Kidney epithelial cell (primary cell): ENCODE measurements at regions not wholly inside any gene's neighbourhood (a gene's known extent, or its start where the extent isn't known, plus 50 kb on each side); places are given as distances from the start of the nearest gene placed in this dataset.

Experiments used
- DNase-seq: peaks from one replicate; pipeline ENCODE4 v3.0.0-alpha.2; 2010; ENCODE audit warnings: low read depth
- H3K27me3 ChIP-seq: 2 replicates; pipeline ENCODE4 v1.6.0; 2011; ENCODE audit warnings: low read length; ENCODE audit not compliant: control insufficient read depth, insufficient read depth
- H3K36me3 ChIP-seq: 2 replicates; pipeline ENCODE4 v1.5.1; 2011; ENCODE audit warnings: low read length; ENCODE audit not compliant: control insufficient read depth, insufficient read depth
- H3K4me3 ChIP-seq: 2 replicates; pipeline ENCODE4 v1.5.1; 2011; ENCODE audit warnings: low read depth, mild to moderate bottlenecking, control low read depth, low read length
- CTCF ChIP-seq: IDR thresholded peaks from 2 replicates; pipeline ENCODE4 v1.5.1; 2011; ENCODE audit warnings: mild to moderate bottlenecking, moderate library complexity, low read length, control low read depth, inconsistent platforms; ENCODE audit not compliant: insufficient read depth, poor library complexity, severe bottlenecking

- Histone ChIP-seq H3K27me3 (no peaks in the 10 kb centered on the region), H3K36me3 (no peaks in the 10 kb centered on the region), H3K4me3 (no peak overlapping the region)
- DNase-seq = no peak
- TF ChIP-seq CTCF = no peak
These were observed 867.1 kb downstream of the UQCRFS1 start for GRCh38 chr19:28345811-28346210.

- no peak overlapping the region for H3K4me3 ChIP-seq
- no peak for DNase-seq
- H3K27me3 ChIP-seq = no peaks in the 10 kb centered on the region
- TF ChIP-seq CTCF = no peak
- H3K36me3 ChIP-seq = no peaks in the 10 kb centered on the region
These were observed 871.1 kb downstream of the UQCRFS1 start for GRCh38 chr19:28341810-28342350.

- TF ChIP-seq CTCF = no peak
- DNase-seq = no peak
These were observed 878.5 kb downstream of the UQCRFS1 start for GRCh38 chr19:28334419-28334818.

DNA sequence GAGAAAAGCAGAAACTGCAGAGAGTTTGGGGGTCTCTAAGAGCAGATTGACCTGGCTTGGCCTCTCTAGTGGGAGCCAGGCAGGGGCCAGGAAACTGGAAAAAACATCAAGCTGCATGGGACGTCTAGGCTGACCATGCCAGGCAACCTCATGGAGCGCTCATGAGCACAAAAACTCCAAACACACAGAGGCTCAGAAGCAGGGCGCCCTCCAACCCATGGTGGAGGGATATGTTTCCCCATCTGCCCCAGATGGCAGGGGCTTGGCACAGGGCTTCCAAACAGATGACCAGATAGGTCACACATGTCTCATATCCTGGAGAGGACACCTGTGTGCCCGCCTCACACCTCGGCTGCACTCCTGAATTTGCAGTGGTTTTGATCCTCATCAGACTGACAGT lies 879.0 kb downstream of the UQCRFS1 start:
- H3K27me3 ChIP-seq = no peaks in the 10 kb centered on the region

More at GRCh38 chr19:28334419-28334818, 878.5 kb downstream of the UQCRFS1 start:
- Histone ChIP-seq H3K4me3 (no peak overlapping the region), H3K36me3 (no peaks in the 10 kb centered on the region), H3K27me3 (no peaks in the 10 kb centered on the region)

GRCh38 chr19:28332886-28333285 lies 880.1 kb downstream of the UQCRFS1 start:
- H3K27me3 ChIP-seq = no peaks in the 10 kb centered on the region

More for the DNA sequence above, 879.0 kb downstream of the UQCRFS1 start:
- H3K36me3 ChIP-seq = no peaks in the 10 kb centered on the region
- TF ChIP-seq CTCF = no peak
- DNase-seq = no peak
- no peak overlapping the region for H3K4me3 ChIP-seq

More at GRCh38 chr19:28332886-28333285, 880.1 kb downstream of the UQCRFS1 start:
- H3K36me3 ChIP-seq = no peaks in the 10 kb centered on the region
- no peak for TF ChIP-seq CTCF
- no peak for DNase-seq
- no peak overlapping the region for H3K4me3 ChIP-seq
